ENCODE measurements at regions not wholly inside any gene's neighbourhood (a gene's known extent, or its start where the extent isn't known, plus 50 kb on each side); places are given as distances from the start of the nearest gene placed in this dataset.
A peak's percentile ranks its signal among the peaks of the same experiment; 100 is the strongest.

DNA sequence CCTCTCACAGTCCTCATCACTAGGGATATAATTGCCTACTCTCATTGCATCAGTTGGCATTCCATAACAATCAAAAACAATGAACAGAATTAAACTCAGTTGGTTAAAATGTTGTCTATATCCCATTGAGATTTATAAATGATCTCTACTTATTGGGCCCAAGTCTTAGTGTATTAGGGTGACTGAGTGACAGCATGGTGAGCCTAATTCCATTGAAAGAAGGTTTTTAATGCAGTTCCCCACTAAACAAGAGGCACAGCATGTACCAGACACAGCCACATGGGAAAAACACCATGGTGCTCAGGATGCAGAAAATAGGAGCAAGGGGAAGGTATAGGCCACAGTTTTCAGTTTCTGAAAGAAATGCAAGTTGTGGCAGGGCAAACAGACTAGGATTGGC lies 208.4 kb downstream of the RFC3 start:
- Histone ChIP-seq H3K9ac (ENCODE audit: insufficient read depth, low read length, poor library complexity, severe bottlenecking) (no peak overlapping the region), H3K27ac (ENCODE audit: low read depth in 1 of 2, low read length in 2 of 2) (no peak overlapping the region), H3K9me3 (replicated peaks in 1 of 2; ENCODE audit: control insufficient read depth in 1 of 2, insufficient read depth in 1 of 2, low read length in 2 of 2) (peaks cover 8 to 26% of the 10 kb centered on the region in 2 donors), H3K79me2 (ENCODE audit: insufficient read depth, low read length) (no peaks in the 10 kb centered on the region), H3K4me2 (replicated peaks; ENCODE audit: extremely low read depth, low read length, poor library complexity, severe bottlenecking) (no peak overlapping the region), H2AFZ (ENCODE audit: insufficient read depth, low read depth, low read length, poor library complexity, severe bottlenecking) (no peak overlapping the region), H3K36me3 (replicated peaks in 1 of 2; ENCODE audit: control insufficient read depth in 1 of 2, insufficient read depth in 2 of 2, low read length in 2 of 2) (no peaks in the 10 kb centered on the region), H3K27me3 (ENCODE audit: control insufficient read depth in 2 of 2, insufficient read depth in 2 of 2, low read length in 2 of 2) (no peaks in the 10 kb centered on the region), H4K20me1 (ENCODE audit: insufficient read depth, low read length) (no peaks in the 10 kb centered on the region), H3K4me3 (replicated peaks in 1 of 3; ENCODE audit: low read depth in 2 of 3, low read length in 3 of 3) (no peak overlapping the region), H3K4me1 (ENCODE audit: control insufficient read depth in 1 of 2, insufficient read depth in 2 of 2, low read length in 2 of 2) (no peaks in the 10 kb centered on the region)
- intact Hi-C loops (cut with micrococcal nuclease): no loop called here
- Mint-ChIP-seq H3K9me3 (peaks cover 7 to 24% (median 16%) of the 10 kb centered on the region in 7 donors), H3K27me3 (ENCODE audit: low read depth in 3 of 3) (no peaks in the 10 kb centered on the region), H3K4me3 (no peak overlapping the region), H3K4me1 (no peaks in the 10 kb centered on the region), H3K27ac (no peak overlapping the region), H3K36me3 (no peaks in the 10 kb centered on the region)
- TF ChIP-seq, protein P1, sequence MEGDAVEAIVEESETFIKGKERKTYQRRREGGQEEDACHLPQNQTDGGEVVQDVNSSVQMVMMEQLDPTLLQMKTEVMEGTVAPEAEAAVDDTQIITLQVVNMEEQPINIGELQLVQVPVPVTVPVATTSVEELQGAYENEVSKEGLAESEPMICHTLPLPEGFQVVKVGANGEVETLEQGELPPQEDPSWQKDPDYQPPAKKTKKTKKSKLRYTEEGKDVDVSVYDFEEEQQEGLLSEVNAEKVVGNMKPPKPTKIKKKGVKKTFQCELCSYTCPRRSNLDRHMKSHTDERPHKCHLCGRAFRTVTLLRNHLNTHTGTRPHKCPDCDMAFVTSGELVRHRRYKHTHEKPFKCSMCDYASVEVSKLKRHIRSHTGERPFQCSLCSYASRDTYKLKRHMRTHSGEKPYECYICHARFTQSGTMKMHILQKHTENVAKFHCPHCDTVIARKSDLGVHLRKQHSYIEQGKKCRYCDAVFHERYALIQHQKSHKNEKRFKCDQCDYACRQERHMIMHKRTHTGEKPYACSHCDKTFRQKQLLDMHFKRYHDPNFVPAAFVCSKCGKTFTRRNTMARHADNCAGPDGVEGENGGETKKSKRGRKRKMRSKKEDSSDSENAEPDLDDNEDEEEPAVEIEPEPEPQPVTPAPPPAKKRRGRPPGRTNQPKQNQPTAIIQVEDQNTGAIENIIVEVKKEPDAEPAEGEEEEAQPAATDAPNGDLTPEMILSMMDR (IDR thresholded peaks at IDR 0.05): no peak
- DNase-seq: no peak

DNA sequence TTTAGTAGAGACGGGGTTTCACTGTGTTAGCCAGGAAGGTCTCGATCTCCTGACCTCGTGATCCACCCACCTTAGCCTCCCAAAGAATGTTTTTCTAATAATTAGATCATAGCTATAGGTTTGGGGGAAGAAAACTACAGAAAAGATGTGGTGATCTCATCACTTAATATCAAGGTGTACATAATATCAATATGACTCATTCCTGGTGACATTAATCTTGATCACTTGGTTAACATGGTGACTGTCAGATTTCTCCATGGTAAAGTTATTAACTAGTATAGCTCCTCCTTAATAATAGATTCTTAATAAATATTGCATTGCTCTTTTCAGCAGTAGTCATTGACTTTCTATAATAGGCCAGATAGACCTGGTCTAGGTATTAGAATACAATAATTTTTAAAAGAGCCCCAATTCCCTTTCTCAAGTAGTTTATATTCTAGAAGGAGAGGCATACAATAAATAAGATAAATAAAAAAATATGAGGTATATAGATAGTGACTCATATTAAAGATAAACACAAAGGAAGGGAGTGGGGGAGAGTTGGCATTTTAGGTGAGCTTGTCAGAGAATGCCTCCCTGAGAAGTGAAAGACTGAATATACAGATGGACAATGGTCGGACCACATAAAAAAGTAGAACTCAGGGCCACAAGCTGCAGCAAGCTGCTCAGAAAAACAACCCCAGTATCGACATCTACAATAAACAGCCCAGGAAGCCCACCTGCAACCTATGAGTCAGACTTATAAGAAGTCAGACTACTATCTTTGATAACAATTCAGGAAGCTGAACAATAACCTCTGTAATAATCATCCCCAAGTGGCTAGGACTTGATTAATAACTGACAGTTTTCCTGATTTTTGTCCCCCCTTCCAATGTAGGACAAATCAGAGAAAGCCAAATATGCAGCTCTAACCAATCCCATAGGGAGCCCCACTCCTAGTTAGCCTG lies 210.8 kb downstream of the RFC3 start:
- Histone ChIP-seq H3K9me3 (replicated peaks in 1 of 2; ENCODE audit: control insufficient read depth in 1 of 2, insufficient read depth in 1 of 2, low read length in 2 of 2) (peaks cover 8 to 22% of the 10 kb centered on the region in 2 donors), H4K20me1 (ENCODE audit: insufficient read depth, low read length) (no peaks in the 10 kb centered on the region), H3K36me3 (replicated peaks in 1 of 2; ENCODE audit: control insufficient read depth in 1 of 2, insufficient read depth in 2 of 2, low read length in 2 of 2) (no peaks in the 10 kb centered on the region), H3K79me2 (ENCODE audit: insufficient read depth, low read length) (no peaks in the 10 kb centered on the region), H3K9ac (ENCODE audit: insufficient read depth, low read length, poor library complexity, severe bottlenecking) (no peak overlapping the region), H3K27me3 (ENCODE audit: control insufficient read depth in 2 of 2, insufficient read depth in 2 of 2, low read length in 2 of 2) (no peaks in the 10 kb centered on the region), H2AFZ (ENCODE audit: insufficient read depth, low read depth, low read length, poor library complexity, severe bottlenecking) (no peak overlapping the region), H3K27ac (ENCODE audit: low read depth in 1 of 2, low read length in 2 of 2) (no peak overlapping the region), H3K4me3 (replicated peaks in 1 of 3; ENCODE audit: low read depth in 2 of 3, low read length in 3 of 3) (no peak overlapping the region), H3K4me1 (ENCODE audit: control insufficient read depth in 1 of 2, insufficient read depth in 2 of 2, low read length in 2 of 2) (no peaks in the 10 kb centered on the region), H3K4me2 (replicated peaks; ENCODE audit: extremely low read depth, low read length, poor library complexity, severe bottlenecking) (no peak overlapping the region)
- H3K9me3 Mint-ChIP-seq: peaks cover 7 to 29% (median 12%) of the 10 kb centered on the region in 7 donors
- no peak overlapping the region for H3K4me3 Mint-ChIP-seq
- intact Hi-C loops (cut with micrococcal nuclease): no loop called here
- TF ChIP-seq, protein P1 (IDR thresholded peaks at IDR 0.05): no peak
- no peak for DNase-seq
- WGBS (ENCODE audit: insufficient coverage): 100% methylated on average over 2 of the region's 5 CpGs
- no peaks in the 10 kb centered on the region for H3K36me3 Mint-ChIP-seq
- H3K4me1 Mint-ChIP-seq: no peaks in the 10 kb centered on the region
- peak overlapping the region in 1 of 7 donors; percentile 43 for H3K27ac Mint-ChIP-seq
- no peaks in the 10 kb centered on the region for H3K27me3 Mint-ChIP-seq (ENCODE audit: low read depth in 3 of 3)
